Left kidney (tissue), 1 donor: ENCODE measurements at regions not wholly inside any gene's neighbourhood (a gene's known extent, or its start where the extent isn't known, plus 50 kb on each side); places are given as distances from the start of the nearest gene placed in this dataset.
A peak's percentile ranks its signal among the peaks of the same experiment; 100 is the strongest.
"Not testable (repeated sequence)": the region's sequence is repeated elsewhere in the genome, so short reads cannot be mapped to it uniquely, and the experiment has no call there.

Source experiments
- DNase-seq: peaks from one replicate; pipeline ENCODE4 v3.0.0-alpha.2; 2013

DNA sequence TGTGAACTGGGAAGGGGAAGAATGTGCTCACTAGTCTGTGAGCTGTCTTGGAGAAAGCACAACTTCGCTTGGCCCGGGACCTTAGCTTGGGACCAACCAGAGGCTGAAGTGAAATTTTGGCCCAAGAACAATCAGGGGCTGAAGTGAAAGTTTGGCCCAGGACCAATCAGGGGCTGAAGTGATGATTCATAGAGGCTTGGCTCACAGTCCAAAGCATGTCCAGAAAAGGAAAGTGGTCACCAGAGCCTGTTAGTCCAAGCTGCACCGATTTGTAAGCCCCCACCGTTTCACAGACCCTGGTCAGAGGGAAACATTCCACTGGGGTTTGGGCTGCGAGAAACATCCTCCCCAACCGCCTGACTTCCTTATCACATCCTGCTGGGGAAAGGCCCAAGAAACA is 763.3 kb downstream of the SPATA31A7 start:
- DNase-seq: peak; percentile 10

DNA sequence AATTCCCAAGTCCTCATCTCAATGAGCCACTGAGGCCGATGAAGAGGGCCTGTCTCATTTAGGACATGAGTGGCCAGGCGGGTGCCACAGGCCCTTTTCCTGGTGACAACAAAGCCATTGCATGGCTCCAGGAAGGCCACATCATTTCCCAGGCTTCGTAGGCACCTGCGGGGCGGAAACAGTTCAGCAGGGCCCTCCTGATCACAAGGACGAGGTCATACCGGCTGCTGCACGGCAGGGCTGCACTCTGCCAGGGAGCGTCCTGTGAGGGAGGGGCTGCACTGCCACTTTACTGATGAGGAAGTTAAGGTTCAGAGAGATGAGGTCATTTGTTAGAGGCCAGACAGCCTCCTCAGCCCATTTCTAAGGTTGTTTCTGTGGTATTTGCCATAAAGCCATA is 781.8 kb downstream of the SPATA31A7 start:
- DNase-seq: not testable (repeated sequence)

DNA sequence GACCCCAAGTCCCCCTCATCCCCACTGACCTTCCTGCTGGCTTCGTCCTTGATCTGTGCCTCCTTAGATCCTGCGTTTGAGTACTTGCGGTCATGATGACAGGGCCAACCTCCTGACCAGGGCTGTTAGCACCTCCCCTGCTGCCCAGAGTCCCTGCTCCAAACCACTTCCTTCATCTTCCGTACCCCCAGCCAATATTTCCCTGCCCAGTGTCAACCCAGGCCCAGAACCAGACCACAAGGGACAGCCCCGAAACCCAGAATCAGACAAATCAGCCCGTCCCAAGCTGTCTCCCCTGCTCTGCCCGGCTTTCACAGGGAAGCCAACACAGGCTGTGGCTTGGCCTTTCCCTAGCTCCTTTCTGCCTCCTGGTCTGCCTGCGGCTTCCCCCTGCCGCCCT is 784.7 kb downstream of the SPATA31A7 start:
- DNase-seq: not testable (repeated sequence)

DNA sequence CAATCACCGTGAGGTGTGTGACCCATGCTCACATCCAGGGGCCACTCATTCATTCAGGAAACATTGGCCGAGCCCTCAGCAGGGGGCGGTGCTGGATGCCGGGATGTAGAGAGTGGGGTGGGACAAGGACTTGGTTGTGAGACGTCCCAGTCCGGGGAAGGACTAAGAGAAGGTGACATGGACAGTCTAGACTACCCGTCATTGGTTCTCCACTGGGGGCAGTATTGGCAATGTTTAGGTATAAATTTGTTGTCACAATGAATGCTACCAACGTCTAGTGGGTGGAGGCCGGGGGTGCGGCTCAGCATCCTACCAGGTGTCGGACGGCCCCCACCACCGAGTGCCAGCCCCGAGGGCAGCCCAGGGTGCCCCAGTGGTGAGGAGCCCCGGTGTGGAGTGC is 786.5 kb downstream of the SPATA31A7 start:
- DNase-seq: not testable (repeated sequence)

DNA sequence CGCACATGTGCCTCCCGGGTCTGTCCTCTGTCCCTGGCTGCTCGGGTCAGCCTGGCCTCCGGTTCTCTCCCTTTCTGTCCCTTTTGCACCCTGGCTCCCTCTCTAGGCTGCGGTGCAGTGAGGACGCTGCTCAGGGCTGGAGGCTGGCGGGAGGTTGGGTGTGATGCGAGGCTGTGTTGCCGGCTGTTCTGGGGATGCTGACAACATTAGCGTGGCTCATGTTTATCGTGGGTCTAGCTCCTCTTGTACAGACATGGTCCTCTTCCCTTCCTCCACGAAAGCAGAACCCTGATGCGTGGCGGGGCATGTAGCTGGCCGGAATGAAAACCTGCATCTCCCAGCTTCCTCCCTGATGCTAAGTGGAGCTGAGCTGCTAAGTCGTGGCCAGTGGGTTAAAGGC is 792.9 kb downstream of the SPATA31A7 start:
- not testable (repeated sequence) for DNase-seq

DNA sequence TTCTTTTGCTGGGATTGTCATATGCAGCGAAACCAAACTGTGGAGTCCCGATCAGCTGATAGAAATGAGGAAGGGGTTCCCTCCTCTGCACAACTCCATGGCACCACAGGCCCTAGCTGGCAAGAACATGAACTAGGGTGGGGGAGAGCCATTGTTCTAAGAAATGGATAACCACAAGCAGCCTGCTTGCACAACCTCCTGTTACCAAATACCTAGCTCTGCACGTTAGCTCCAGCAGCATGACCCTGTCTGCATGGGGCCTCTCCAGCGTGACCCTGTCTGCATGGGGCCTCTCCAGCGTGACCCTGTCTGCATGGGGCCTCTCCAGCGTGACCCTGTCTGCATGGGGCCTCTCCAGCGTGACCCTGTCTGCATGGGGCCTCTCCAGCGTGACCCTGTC is 793.6 kb downstream of the SPATA31A7 start:
- not testable (repeated sequence) for DNase-seq

DNA sequence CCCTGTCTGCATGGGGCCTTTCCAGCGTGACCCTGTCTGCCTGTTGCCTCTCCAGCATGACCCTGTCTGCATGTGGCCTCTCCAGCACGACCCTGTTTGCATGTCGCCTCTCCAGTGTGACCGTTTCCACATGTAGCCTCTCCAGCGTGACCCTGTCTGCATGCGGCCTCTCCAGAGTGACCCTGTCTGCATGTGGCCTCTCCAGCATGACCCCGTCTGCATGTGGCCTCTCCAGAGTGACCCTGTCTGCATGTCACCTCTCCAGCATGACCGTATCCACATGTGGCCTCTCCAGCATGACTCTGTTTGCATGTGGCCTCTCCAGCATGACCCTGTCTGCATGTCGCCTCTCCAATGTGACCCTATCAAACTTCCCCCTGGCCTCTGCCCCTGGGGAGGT is 794.1 kb downstream of the SPATA31A7 start:
- DNase-seq: not testable (repeated sequence)

DNA sequence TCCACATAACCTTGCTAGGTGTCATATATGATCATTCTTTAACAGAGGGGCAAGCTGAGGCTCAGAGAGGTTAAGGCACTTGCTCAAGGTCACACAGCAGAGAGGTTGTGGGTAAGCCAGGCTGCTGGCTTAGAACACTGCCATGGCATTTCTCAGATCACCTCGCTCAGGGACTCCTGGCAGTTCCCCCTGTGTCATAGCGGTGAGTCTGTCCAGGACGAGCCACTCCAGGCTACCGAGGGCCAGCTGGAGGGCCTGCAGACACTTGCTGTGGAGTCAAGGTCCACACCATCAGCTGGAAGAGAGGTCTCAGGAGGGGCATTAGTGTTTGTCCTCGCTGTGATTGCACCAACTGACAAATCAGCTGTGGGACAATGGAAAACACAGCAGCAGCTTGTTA is 794.7 kb downstream of the SPATA31A7 start:
- not testable (repeated sequence) for DNase-seq

DNA sequence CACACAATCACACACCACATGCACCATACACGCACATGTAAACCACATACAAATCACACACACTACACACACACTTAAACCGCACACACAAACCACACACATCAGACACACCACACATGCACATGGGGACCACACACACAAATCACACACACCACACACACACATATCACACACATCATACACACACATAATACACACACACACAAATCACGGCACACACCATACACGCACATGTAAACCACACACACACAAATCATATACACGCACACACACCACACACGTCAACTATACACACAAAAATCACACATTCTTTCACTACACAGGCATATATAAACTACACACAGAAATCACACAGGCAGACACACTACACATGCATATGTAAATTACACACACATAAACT is 802.3 kb downstream of the SPATA31A7 start:
- not testable (repeated sequence) for DNase-seq

DNA sequence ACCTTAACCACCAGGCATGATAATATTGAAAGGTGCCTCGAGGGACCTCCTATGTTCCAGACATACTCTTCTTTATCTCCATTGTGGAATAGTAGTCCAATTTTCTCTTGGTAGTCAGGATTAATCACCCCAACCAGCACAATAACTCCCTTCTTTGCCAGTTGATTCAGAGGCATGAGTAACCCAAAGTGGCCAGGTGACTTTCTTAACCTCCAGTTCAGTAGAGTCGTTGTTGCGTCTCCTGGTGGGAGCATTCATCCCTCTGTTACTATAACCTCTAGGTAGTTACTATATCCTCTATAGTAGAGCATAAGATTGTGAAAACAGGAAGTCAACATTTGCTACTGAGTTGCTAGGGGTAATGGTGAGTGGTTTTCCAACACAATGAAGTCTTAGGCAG is 842.6 kb downstream of the SPATA31A7 start:
- DNase-seq: not testable (repeated sequence)

DNA sequence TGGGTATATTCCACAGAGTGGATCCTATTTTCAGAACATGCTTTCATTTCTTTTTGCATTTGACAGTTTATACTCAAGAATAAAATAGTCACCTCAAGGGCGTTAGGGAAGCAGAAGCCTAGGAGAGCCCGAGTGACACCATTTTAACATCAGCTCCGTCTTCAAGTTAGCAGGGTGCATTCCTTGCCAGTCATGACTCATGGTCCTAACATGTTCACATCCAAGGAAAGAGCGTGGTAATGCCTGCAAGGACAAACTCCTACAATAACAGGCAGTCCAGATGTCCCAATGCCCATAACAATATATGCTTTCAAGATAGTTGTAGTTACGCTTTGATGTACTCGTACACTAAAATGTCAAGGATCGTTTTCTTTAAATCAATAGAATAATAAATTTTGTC is 848.4 kb downstream of the SPATA31A7 start:
- DNase-seq: not testable (repeated sequence)

DNA sequence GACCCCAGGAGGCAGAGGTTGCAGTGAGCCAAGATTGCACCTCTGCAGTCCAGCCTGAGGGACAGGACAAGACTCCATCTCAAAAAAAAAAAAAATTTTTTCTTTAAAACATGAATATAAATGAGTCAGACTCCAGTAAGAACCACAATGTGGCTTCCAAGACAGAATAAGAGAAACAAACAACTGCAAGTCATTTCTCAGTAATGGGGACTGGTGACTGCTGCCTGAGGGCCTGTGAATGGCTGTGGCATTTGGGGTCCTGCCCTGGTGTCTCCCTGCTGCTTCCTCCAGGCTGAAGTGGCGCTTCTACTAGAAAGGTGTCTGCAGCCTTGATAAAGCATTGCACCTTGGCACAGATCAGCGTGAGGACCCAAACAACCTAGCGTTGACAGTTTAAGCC is 868.3 kb downstream of the SPATA31A7 start:
- DNase-seq: not testable (repeated sequence)

DNA sequence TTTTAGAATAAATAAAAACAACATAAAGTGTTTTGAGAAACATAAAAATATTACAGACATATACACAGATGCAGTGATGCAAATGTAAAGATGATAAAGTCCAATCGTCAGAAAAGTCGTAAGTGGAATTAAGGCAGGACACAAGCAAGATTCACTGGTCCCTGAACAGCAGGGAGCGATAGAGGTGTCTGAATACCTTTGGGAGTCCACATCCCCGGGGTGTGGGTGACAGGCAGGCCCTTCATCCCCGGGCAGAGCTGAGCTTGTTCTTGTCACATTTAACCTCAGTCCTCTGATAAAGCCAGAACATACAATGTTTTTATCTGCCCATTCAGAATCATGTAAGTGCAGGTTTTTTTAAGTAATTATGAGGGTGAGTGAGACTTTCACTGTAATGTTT is 881.2 kb downstream of the SPATA31A7 start:
- not testable (repeated sequence) for DNase-seq

DNA sequence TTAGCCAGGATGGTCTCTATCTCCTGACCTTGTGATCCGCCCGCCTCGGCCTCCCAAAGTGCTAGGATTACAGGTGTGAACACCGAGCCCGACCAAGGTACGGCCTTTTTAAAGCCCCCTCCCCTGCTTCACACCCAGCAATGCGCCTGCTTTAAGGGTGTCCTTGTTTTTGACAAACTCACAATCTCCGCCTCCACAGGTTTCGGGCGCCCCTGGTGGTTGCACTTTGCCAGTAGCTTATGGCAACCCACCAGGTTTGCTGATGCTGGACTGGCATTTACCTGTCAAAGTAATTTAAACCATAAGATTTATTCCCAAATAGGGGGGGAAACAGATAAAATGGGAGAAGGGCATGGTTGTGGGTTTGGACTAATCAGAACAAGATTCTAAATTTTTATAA is 883.6 kb downstream of the SPATA31A7 start:
- DNase-seq: not testable (repeated sequence)

DNA sequence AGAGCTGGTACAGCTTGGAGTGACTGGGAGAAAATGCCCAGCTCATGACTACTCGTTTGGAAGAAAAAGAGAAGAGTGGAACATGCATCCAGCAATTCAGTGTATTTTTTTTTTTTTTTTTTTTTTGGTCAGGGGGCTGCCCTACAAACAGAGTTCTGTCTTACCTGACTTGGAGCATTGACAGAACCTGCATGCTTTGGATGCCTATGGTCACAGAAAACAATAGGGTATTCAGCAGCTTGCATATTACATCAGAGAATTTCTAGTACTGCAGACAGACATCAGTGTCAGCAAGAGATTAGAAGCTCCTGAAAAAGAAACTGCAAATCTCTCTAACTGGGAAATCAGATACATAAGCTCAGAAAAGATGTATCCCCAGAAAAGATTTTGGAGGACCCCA is 894.4 kb downstream of the SPATA31A7 start:
- not testable (repeated sequence) for DNase-seq

DNA sequence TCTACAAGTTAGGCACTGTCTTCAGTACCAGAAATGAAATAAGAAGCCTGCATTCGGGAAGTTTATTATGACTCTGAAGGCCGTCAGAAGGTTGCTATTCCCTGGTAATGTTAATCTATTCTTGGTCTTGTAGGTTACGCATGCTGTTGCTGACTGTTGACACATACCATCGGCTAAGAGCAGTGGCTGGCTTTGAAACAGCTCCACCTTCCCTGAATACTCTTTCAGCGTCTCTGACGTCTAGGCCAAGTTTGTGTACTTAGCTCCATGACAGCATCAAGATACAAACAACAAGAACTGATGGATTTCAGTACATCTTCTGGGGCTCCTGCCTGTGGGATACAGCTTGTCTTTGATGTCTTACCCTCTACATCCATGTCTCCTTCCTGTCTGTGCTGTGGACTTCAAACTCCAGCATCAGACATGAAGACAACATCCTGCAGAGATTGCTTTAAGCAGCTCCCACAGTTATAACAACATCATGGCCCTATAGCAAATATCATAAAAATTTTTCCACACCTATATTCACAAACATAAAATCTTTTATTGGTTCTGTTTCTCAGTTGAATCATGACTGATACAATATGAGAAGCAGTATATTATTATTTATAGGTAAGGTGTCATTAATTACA is 906.0 kb downstream of the SPATA31A7 start:
- not testable (repeated sequence) for DNase-seq

DNA sequence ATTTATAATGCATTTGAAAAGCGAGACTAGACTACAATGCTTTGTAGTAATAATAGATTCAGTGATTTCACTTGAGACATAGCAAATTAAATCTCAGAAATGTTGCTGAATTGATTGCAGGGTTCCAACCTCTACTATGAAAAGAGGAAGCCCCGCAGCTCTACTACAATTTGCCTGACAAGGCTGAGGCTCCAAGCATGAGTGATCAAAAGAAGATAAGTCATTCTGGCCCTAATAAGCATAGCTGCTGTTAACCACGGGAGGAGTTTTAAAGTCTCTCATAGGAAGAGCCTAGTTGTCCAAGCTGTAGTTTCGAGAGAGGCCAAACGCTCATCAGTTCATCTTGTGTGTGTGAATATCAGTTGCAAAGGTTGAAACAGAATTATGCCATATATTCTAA is 920.6 kb downstream of the SPATA31A7 start:
- not testable (repeated sequence) for DNase-seq

DNA sequence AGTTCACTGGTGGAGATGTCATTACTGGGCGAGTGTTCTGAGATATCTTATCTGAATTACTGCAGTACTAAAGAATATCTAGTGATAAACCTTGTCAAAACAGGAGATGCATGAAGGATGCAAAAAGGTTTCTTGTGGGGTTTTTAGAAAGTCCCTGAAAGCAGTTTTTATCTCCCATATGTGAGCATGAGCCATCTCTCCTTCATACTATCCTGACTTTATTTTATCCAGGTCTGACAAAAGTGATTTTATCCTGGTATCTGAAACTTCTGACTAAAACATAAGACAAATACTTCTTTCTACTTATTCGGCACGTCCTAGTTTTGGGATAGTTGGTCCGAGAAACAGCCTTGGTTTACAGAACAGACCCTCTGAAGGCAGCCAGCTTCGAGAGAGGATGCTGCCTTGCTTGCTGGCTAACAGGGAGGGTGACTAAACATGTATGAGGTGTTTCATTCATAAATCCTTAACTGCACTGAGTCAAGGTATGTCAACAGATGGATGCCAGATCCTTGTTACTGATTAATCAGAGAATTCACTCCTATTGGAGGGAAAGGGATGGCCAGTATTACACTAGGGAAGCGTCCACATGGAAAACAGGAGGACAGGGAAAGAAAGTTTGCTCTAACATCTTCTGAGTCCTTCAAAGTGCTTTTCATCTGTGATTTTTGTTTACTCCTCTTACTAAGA is 927.3 kb downstream of the SPATA31A7 start:
- not testable (repeated sequence) for DNase-seq

DNA sequence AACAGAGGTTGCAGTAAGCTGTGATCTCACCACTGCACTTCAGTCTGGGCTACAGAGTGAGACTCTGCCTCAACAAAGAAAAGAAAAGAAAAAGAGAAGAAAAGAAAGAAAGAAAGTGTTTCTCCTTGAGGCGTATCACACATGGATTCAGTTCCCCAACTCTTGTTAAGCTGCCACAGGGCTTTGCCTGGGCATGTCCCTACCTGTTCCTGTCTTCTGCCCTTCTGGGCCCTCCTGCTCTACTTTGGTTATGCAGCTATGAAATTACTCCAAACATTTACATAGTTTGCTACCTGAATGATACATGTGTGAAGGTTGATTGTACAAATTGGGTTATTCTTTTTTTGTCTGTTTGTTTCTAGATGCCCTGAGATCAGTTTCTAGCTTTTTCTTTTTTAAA is 929.8 kb downstream of the SPATA31A7 start:
- DNase-seq: not testable (repeated sequence)

DNA sequence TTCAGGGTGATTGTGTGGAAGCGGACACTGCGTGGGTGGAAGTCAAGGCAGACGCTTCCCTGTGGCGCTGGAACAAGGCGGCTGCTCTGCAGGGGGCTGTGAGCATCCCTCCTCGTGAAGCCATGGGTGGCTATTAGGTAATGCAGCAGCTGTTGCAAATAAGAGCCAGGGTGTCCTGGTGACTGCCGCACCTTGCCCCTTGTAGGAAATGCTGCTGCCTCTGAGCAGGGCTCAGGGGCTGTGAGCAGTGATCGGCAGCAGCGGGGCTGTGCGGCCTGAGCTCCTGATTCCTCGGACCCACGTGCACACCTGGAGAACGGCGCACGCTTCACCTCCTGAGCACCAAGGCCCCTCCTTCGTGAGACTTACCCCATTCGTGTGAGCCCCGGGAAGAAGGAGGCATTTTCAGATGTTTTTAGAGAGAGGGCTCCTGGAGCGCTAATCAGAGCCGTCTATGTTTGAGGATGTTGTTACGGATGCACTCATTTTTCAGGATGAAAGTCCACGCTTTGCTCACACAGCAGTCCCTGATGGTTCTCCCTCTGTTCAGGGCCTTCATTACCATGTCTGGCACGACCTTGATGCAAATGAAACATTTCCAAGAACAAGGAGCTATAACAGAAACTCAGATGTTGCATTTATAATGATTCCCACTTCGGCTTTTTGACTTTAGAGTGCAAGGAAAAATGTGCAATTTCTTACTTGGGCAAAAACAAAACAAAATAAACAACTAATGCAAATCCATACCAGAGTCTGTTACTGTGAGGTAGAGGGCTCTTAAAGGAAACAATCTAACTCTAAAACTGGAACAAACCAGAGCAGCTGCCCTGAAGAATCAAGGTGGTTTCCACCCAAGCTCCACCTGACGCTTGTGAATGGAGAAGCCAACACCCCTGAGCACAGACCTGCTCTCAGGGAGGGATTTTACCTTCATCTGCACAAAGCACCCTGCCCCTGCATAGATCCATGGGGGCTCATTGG is 936.1 kb downstream of the SPATA31A7 start:
- DNase-seq: not testable (repeated sequence)

DNA sequence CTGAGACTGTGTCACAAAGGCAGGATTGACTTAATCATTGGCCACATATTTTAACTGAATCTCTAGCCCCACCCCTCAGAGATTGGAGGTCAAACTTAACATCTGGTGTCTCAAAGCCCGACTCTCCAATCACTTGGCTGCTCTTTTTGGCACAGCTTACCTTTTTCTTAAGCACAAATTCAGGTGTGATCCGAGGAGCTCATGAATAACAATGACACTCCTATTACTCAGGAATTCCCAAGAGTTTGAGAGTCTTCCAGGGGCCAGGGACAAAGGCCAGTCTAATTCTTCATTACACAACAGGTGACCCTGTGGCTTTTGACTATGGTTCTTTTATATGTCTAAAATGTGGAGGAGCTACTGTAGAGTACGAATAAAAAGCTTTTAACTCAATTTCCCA is 945.2 kb downstream of the SPATA31A7 start:
- DNase-seq: not testable (repeated sequence)

DNA sequence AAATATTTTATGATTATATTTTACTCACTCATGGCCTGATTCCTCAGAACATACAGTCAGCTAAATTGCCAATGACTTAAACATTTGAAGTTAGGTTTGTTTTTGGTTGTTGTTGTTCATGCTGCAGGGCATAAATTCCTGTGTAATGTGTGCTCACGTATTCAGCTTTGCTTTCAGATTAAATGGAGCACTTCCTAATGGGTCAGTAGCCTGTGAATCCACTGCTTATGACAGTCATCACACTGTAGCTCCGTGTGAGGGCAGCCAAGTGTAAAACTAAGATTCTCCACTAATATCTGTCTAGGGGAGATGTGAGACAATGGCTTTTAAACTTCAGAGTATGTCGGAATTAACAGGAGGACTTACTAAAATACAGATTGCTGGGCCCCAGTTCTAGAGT is 955.8 kb downstream of the SPATA31A7 start:
- not testable (repeated sequence) for DNase-seq
